Adrenal gland (tissue), 5 donors: ENCODE measurements at regions not wholly inside any gene's neighbourhood (a gene's known extent, or its start where the extent isn't known, plus 50 kb on each side); places are given as distances from the start of the nearest gene placed in this dataset.

Source experiments
- CTCF ChIP-seq, 6 experiments: fragments of 450-650 bp in 4 of 6; fragments of 200-600 bp in 2 of 6; sonication (generic) in 1 of 6; IDR thresholded peaks; 1 replicate in 5 of 6; 2 replicates in 1 of 6; pipeline versions ENCODE4 v1.5.1 to v1.8.0; 2016 to 2021; ENCODE audit warnings: antibody characterized with exemption in 6 of 6, mild to moderate bottlenecking in 2 of 6, moderate library complexity in 1 of 6
- POLR2A ChIP-seq, 2 donors: fragments of 450-650 bp; IDR thresholded peaks; one replicate each; pipeline ENCODE4 v1.6.1; 2017; ENCODE audit warnings: antibody characterized with exemption in 2 of 2, mild to moderate bottlenecking in 2 of 2, moderate library complexity in 1 of 2
- donor health status: DM: no; HTN: no; CAD: no.

DNA sequence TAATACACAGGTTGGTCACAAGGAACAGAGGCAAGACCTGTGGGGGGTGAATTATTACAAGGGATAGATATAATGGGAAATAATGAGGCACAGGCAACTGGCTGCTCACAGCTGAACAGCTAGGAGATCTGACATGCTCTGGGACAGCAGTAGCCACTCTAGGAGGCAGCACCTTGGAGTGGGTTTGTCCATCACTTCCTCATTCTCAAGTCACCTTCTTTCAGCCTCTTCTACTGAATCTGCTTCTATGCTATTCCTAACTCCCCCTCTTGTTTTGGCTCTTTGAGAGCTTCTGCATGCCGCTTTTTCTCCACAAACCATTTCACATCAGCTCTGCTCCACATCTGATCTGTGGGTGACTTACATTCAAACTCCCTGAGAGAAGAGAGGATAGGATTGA is 345.5 kb upstream of the MAP3K7 start:
- TF ChIP-seq CTCF (IDR thresholded peaks at IDR 0.05): no peak
- no peak for TF ChIP-seq POLR2A (IDR thresholded peaks at IDR 0.05)
